ENCODE measurements at regions not wholly inside any gene's neighbourhood (a gene's known extent, or its start where the extent isn't known, plus 50 kb on each side); places are given as distances from the start of the nearest gene placed in this dataset.

GRCh38 chr16:74232806-74233465, 63.7 kb upstream of the PSMD7 start:
- no peak overlapping the region for H3K27ac ChIP-seq
- no peak for TF ChIP-seq POLR2A (IDR thresholded peaks at IDR 0.05)
- no peak for TF ChIP-seq CTCF (IDR thresholded peaks at IDR 0.05 in 8 of 11, conservative IDR thresholded peaks at IDR 0.05 in 3 of 11)
- no peak for TF ChIP-seq POLR2AphosphoS5 (IDR thresholded peaks at IDR 0.05)
- no peaks in the 10 kb centered on the region for H3K4me1 ChIP-seq
- no peaks in the 10 kb centered on the region for H3K27me3 ChIP-seq (replicated peaks in 1 of 7)
- H3K4me3 ChIP-seq: no peak overlapping the region
- intact Hi-C loops (cut with DNase I; ENCODE audit: low total_unique reads): no loop called here
- WGBS, 5 donors: 57 to 92% (median 66%) methylated on average over 2 of the region's 2 CpGs
- no peaks in the 10 kb centered on the region for H3K9me3 ChIP-seq
- no peak for DNase-seq
- no peaks in the 10 kb centered on the region for H3K36me3 ChIP-seq

GRCh38 chr16:74230126-74230525, 66.5 kb upstream of the PSMD7 start:
- 80 to 91% (median 87%) methylated on average over 6 of the region's 6 CpGs for WGBS, 5 donors
- no peaks in the 10 kb centered on the region for H3K9me3 ChIP-seq
- TF ChIP-seq POLR2AphosphoS5 (IDR thresholded peaks at IDR 0.05) (no peak), POLR2A (IDR thresholded peaks at IDR 0.05) (no peak), CTCF (IDR thresholded peaks at IDR 0.05 in 8 of 11, conservative IDR thresholded peaks at IDR 0.05 in 3 of 11) (no peak)
- DNase-seq: no peak
- H3K27ac ChIP-seq: no peak overlapping the region
- intact Hi-C loops (cut with DNase I; ENCODE audit: low total_unique reads): no loop called here
- peaks cover 0 to 3% (median 0%) of the 10 kb centered on the region in 7 donors for H3K27me3 ChIP-seq (replicated peaks in 1 of 7)
- H3K36me3 ChIP-seq: no peaks in the 10 kb centered on the region
- no peaks in the 10 kb centered on the region for H3K4me1 ChIP-seq
- H3K4me3 ChIP-seq: no peak overlapping the region

DNA sequence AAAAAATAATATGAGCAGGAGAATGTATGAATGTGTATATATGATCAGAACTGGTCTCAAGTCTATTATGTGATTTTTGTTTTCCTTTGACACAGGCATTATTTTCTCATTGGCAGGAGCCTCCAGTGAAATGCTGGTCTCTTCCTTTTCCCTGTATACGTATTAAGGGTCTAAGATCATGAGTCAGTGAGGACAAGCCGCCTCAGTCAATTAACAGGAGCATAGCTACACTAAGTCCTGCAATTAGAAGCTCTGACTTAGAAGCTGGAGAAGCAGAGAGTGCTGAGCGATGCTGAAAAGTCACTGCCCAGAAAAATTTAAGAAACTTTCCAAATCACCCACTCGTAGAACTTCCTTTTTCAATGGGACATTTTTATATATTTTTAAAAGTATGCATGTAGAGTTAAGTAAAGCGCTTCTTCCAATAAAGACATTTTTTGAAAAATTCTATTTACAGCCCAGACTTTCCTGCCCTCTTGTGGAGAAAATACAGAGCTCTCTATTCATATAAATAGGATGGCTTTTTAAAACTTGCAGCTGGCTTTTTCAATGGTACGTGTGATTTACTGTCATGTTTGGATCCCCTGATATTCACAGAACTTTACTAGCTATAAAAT, 70.2 kb upstream of the PSMD7 start:
- H3K4me3 ChIP-seq: no peak overlapping the region
- no peak for TF ChIP-seq POLR2AphosphoS5 (IDR thresholded peaks at IDR 0.05)
- TF ChIP-seq CTCF (IDR thresholded peaks at IDR 0.05 in 8 of 11, conservative IDR thresholded peaks at IDR 0.05 in 3 of 11): no peak
- no peak for TF ChIP-seq POLR2A (IDR thresholded peaks at IDR 0.05)
- DNase-seq: no peak
- peaks cover 0 to 8% (median 0%) of the 10 kb centered on the region in 7 donors for H3K27me3 ChIP-seq (replicated peaks in 1 of 7)
- no peak overlapping the region for H3K27ac ChIP-seq
- intact Hi-C loops (cut with DNase I; ENCODE audit: low total_unique reads): no loop called here
- 19 to 40% (median 35%) methylated on average over 6 of the region's 6 CpGs for WGBS, 5 donors
- H3K36me3 ChIP-seq: no peaks in the 10 kb centered on the region
- H3K4me1 ChIP-seq: no peaks in the 10 kb centered on the region
- no peaks in the 10 kb centered on the region for H3K9me3 ChIP-seq

- Histone ChIP-seq H3K27ac (no peak overlapping the region), H3K27me3 (replicated peaks in 1 of 7) (peaks cover 0 to 8% (median 0%) of the 10 kb centered on the region in 7 donors), H3K36me3 (no peaks in the 10 kb centered on the region), H3K4me1 (no peaks in the 10 kb centered on the region), H3K4me3 (no peak overlapping the region), H3K9me3 (no peaks in the 10 kb centered on the region)
- DNase-seq: no peak
- TF ChIP-seq POLR2A (IDR thresholded peaks at IDR 0.05): no peak
- no peak for TF ChIP-seq POLR2AphosphoS5 (IDR thresholded peaks at IDR 0.05)
- TF ChIP-seq CTCF (IDR thresholded peaks at IDR 0.05 in 8 of 11, conservative IDR thresholded peaks at IDR 0.05 in 3 of 11): no peak
- WGBS, 5 donors: 69 to 78% (median 71%) methylated on average over 10 of the region's 10 CpGs
- intact Hi-C loops (cut with DNase I; ENCODE audit: low total_unique reads): no loop called here
Measured at GRCh38 chr16:74224828-74225612, 71.6 kb upstream of the PSMD7 start.

All from spleen (tissue), 11 donors.